Right lobe of liver (tissue), 6 donors: ENCODE measurements at regions not wholly inside any gene's neighbourhood (a gene's known extent, or its start where the extent isn't known, plus 50 kb on each side); places are given as distances from the start of the nearest gene placed in this dataset.

Source experiments
- ATAC-seq, 4 donors: fragments of 200-7000 bp; cut with Tn5 transposase; one replicate each; pipeline ENCODE4 v1.9.1; 2020; ENCODE audit warnings: mild to moderate bottlenecking in 4 of 4, moderate library complexity in 4 of 4
- DNase-seq, 3 donors: peaks; one replicate each; pipeline ENCODE4 v3.0.0-alpha.2; 2020
- H3K27ac ChIP-seq, 3 donors: fragments of 200-600 bp; one replicate each; pipeline ENCODE4 v1.8.0; 2022
- H3K27me3 ChIP-seq, 2 donors: fragments of 200-600 bp; one replicate each; pipeline ENCODE4 v1.8.0; 2022
- H3K36me3 ChIP-seq, 4 donors: fragments of 200-600 bp; sonication (generic) in 1 of 4; one replicate each; pipeline versions ENCODE4 v1.5.1 to v1.8.0; 2017 to 2022; ENCODE audit warnings: control low read depth in 1 of 4
- H3K4me1 ChIP-seq, 4 donors: fragments of 200-600 bp; sonication (generic) in 1 of 4; one replicate each; pipeline versions ENCODE4 v1.5.1 to v1.8.0; 2017 to 2022; ENCODE audit warnings: control low read depth in 1 of 4
- H3K4me3 ChIP-seq, 3 donors: fragments of 200-600 bp; one replicate each; pipeline ENCODE4 v1.8.0; 2022
- H3K9me3 ChIP-seq, 4 donors: fragments of 200-600 bp; sonication (generic) in 1 of 4; one replicate each; pipeline versions ENCODE4 v1.5.1 to v1.8.0; 2017 to 2022; ENCODE audit warnings: control low read depth in 1 of 4
- CTCF ChIP-seq, 4 donors: fragments of 200-600 bp in 3 of 4; fragments of 450-650 bp in 1 of 4; IDR thresholded peaks; one replicate each; pipeline versions ENCODE4 v1.5.1 to v1.8.0; 2016 to 2022; ENCODE audit warnings: antibody characterized with exemption in 4 of 4, mild to moderate bottlenecking in 2 of 4
- POLR2A ChIP-seq: fragments of 450-650 bp; IDR thresholded peaks from one replicate; pipeline ENCODE4 v1.6.1; 2017; ENCODE audit warnings: antibody characterized with exemption, mild to moderate bottlenecking
- WGBS: methylation state at CpG from one replicate; pipeline ENCODE4 v1.1.6; 2018; ENCODE audit warnings: low coverage, low lambda C conversion rate; ENCODE audit not compliant: insufficient coverage; ENCODE audit errors: missing lambda C conversion rate; 5-methylcytosine and 5-hydroxymethylcytosine counted together
- intact Hi-C, 2 donors: fragments of 100-400 bp; cut with DNase I; formaldehyde crosslinking; loops; one replicate each; pipeline versions ENCODE4 v1.11.2 to v1.14.1; 2022
- donor health status: DM: no; HTN: yes; CAD: no.
- donor health status: DM: no; HTN: no; CAD: no.
- donor health status: DM: no; HTN: no; CAD: no.
- donor health status: DM: no; HTN: yes; CAD: no.
- donor health status: DM: no; HTN: yes; CAD: no.

GRCh38 chr5:69019668-69020375 is 74.0 kb upstream of the SLC30A5 start:
- Histone ChIP-seq H3K4me3 (no peak overlapping the region), H3K27me3 (no peaks in the 10 kb centered on the region), H3K36me3 (no peaks in the 10 kb centered on the region), H3K27ac (no peak overlapping the region), H3K4me1 (no peaks in the 10 kb centered on the region), H3K9me3 (no peaks in the 10 kb centered on the region)
- intact Hi-C loops = no loop called here
- TF ChIP-seq CTCF (IDR thresholded peaks at IDR 0.05) = no peak
- no peak for TF ChIP-seq POLR2A
- 78% methylated on average over 6 of the region's 6 CpGs for WGBS
- ATAC-seq (no peak), DNase-seq (no peak)

- TF ChIP-seq POLR2A (no peak), CTCF (IDR thresholded peaks at IDR 0.05) (peak; percentile 53 to 78 (median 63))
- 45% methylated on average over 5 of the region's 5 CpGs for WGBS
- DNase-seq (no peak), ATAC-seq (peak; percentile 83 to 90 (median 86))
- Histone ChIP-seq H3K36me3 (no peaks in the 10 kb centered on the region), H3K9me3 (no peaks in the 10 kb centered on the region), H3K27ac (no peak overlapping the region), H3K4me3 (no peak overlapping the region), H3K27me3 (no peaks in the 10 kb centered on the region), H3K4me1 (no peaks in the 10 kb centered on the region)
- intact Hi-C loops = no loop called here
These were observed 69.6 kb upstream of the SLC30A5 start for GRCh38 chr5:69024241-69024651.

GRCh38 chr5:69029292-69029691 is 64.5 kb upstream of the SLC30A5 start:
- H3K9me3 ChIP-seq = no peaks in the 10 kb centered on the region
- H3K27ac ChIP-seq = no peak overlapping the region
- H3K4me1 ChIP-seq = no peaks in the 10 kb centered on the region
- H3K27me3 ChIP-seq = no peaks in the 10 kb centered on the region
- no peak overlapping the region for H3K4me3 ChIP-seq
- DNase-seq (no peak), ATAC-seq (no peak)
- H3K36me3 ChIP-seq = no peaks in the 10 kb centered on the region
- 100% methylated on average over 1 of the region's 1 CpG for WGBS
- intact Hi-C loops = no loop called here
- TF ChIP-seq CTCF (IDR thresholded peaks at IDR 0.05) = no peak
- TF ChIP-seq POLR2A = no peak

GRCh38 chr5:69030358-69031062 is 63.3 kb upstream of the SLC30A5 start:
- Histone ChIP-seq H3K9me3 (no peaks in the 10 kb centered on the region), H3K27me3 (no peaks in the 10 kb centered on the region), H3K4me3 (no peak overlapping the region), H3K36me3 (no peaks in the 10 kb centered on the region), H3K27ac (no peak overlapping the region), H3K4me1 (no peaks in the 10 kb centered on the region)
- 57% methylated on average over 5 of the region's 5 CpGs for WGBS
- TF ChIP-seq CTCF (IDR thresholded peaks at IDR 0.05) (no peak), POLR2A (no peak)
- intact Hi-C loops = no loop called here
- ATAC-seq = no peak
- DNase-seq = no peak
